ENCODE measurements at regions not wholly inside any gene's neighbourhood (a gene's known extent, or its start where the extent isn't known, plus 50 kb on each side); places are given as distances from the start of the nearest gene placed in this dataset.

GRCh38 chr6:40688214-40688761 lies 101.1 kb upstream of the LRFN2 start:
- no peak for DNase-seq (ENCODE audit: low spot score)
- no peak overlapping the region for H3K27ac ChIP-seq
- no peak for TF ChIP-seq CTCF (conservative IDR thresholded peaks at IDR 0.05; ENCODE audit: low read depth)
- CTCF ChIA-PET = no interaction called here
- POLR2A ChIA-PET (ENCODE audit: low non-redundant PET) = no interaction called here

- TF ChIP-seq CTCF (conservative IDR thresholded peaks at IDR 0.05; ENCODE audit: low read depth) = no peak
- CTCF ChIA-PET = no interaction called here
- POLR2A ChIA-PET (ENCODE audit: low non-redundant PET) = no interaction called here
- DNase-seq (ENCODE audit: low spot score) = no peak
- no peak overlapping the region for H3K27ac ChIP-seq
Measured at GRCh38 chr6:40685862-40686261, 98.7 kb upstream of the LRFN2 start.

- TF ChIP-seq CTCF (conservative IDR thresholded peaks at IDR 0.05; ENCODE audit: low read depth) = no peak
- DNase-seq (ENCODE audit: low spot score) = no peak
- H3K27ac ChIP-seq = no peak overlapping the region
- POLR2A ChIA-PET (ENCODE audit: low non-redundant PET) = no interaction called here
- CTCF ChIA-PET = no interaction called here
Measured at GRCh38 chr6:40681622-40682021, 94.5 kb upstream of the LRFN2 start.

- CTCF ChIA-PET = no interaction called here
- POLR2A ChIA-PET (ENCODE audit: low non-redundant PET) = no interaction called here
- no peak for TF ChIP-seq CTCF (conservative IDR thresholded peaks at IDR 0.05; ENCODE audit: low read depth)
- no peak for DNase-seq (ENCODE audit: low spot score)
- no peak overlapping the region for H3K27ac ChIP-seq
Measured at GRCh38 chr6:40678941-40679340, 91.8 kb upstream of the LRFN2 start.

- POLR2A ChIA-PET (ENCODE audit: low non-redundant PET) = no interaction called here
Measured at GRCh38 chr6:40674170-40674569, 87.0 kb upstream of the LRFN2 start.

GRCh38 chr6:40672087-40672486 lies 84.9 kb upstream of the LRFN2 start:
- ChIA-PET CTCF (no interaction called here), POLR2A (ENCODE audit: low non-redundant PET) (no interaction called here)
- DNase-seq (ENCODE audit: low spot score) = no peak
- H3K27ac ChIP-seq = no peak overlapping the region
- no peak for TF ChIP-seq CTCF (conservative IDR thresholded peaks at IDR 0.05; ENCODE audit: low read depth)

More at GRCh38 chr6:40674170-40674569, 87.0 kb upstream of the LRFN2 start:
- TF ChIP-seq CTCF (conservative IDR thresholded peaks at IDR 0.05; ENCODE audit: low read depth) = no peak
- no peak for DNase-seq (ENCODE audit: low spot score)
- CTCF ChIA-PET = no interaction called here
- no peak overlapping the region for H3K27ac ChIP-seq

GRCh38 chr6:40671694-40672050 lies 84.5 kb upstream of the LRFN2 start:
- TF ChIP-seq CTCF (conservative IDR thresholded peaks at IDR 0.05; ENCODE audit: low read depth) = no peak
- CTCF ChIA-PET = interaction anchor here (0.6 kb wide), 1 partner anchor 780 kb away, joined by 3 read pairs; no protein-coding TSS in a partner anchor
- no peak for DNase-seq (ENCODE audit: low spot score)
- H3K27ac ChIP-seq = no peak overlapping the region
- POLR2A ChIA-PET (ENCODE audit: low non-redundant PET) = no interaction called here
